Esophagus muscularis mucosa (tissue), 3 donors: ENCODE measurements at regions not wholly inside any gene's neighbourhood (a gene's known extent, or its start where the extent isn't known, plus 50 kb on each side); places are given as distances from the start of the nearest gene placed in this dataset.

Experiments used
- CTCF ChIP-seq, 3 experiments: fragments of 200-600 bp in 2 of 3; fragments of 450-650 bp in 1 of 3; sonication (generic) in 2 of 3; IDR thresholded peaks; one replicate each; pipeline ENCODE4 v1.5.1; 2017 to 2019; ENCODE audit warnings: antibody characterized with exemption in 3 of 3, mild to moderate bottlenecking in 2 of 3, moderate library complexity in 1 of 3
- POLR2A ChIP-seq: fragments of 450-650 bp; IDR thresholded peaks from one replicate; pipeline ENCODE4 v1.6.1; 2017; ENCODE audit warnings: antibody characterized with exemption, moderate library complexity, mild to moderate bottlenecking, low read depth

GRCh38 chr4:176575141-176575730, 217.5 kb downstream of the VEGFC start:
- TF ChIP-seq CTCF (IDR thresholded peaks at IDR 0.05): no peak
- TF ChIP-seq POLR2A: no peak
